ENCODE measurements at regions not wholly inside any gene's neighbourhood (a gene's known extent, or its start where the extent isn't known, plus 50 kb on each side); places are given as distances from the start of the nearest gene placed in this dataset.

- no peak for DNase-seq
- H3K27ac ChIP-seq: no peak overlapping the region
- TF ChIP-seq CTCF (IDR thresholded peaks at IDR 0.05; ENCODE audit: low read depth, low read length, missing control alignments): no peak
- in situ Hi-C loops (cut with HindIII; ENCODE audit: low pct_ligation_motif_present, low sequenced_read_pairs): no loop called here
- H3K27me3 ChIP-seq (replicated peaks): no peaks in the 10 kb centered on the region
- H3K36me3 ChIP-seq (replicated peaks): no peaks in the 10 kb centered on the region
- H3K4me3 ChIP-seq (ENCODE audit: low read depth, low read length): no peak overlapping the region
These were observed 77.1 kb upstream of the FIBIN start for GRCh38 chr11:26916805-26917204.

GRCh38 chr11:26928582-26928981 is 65.3 kb upstream of the FIBIN start:
- Histone ChIP-seq H3K27ac (no peak overlapping the region), H3K36me3 (replicated peaks) (no peaks in the 10 kb centered on the region), H3K27me3 (replicated peaks) (no peaks in the 10 kb centered on the region), H3K4me3 (ENCODE audit: low read depth, low read length) (no peak overlapping the region)
- DNase-seq: no peak
- in situ Hi-C loops (cut with HindIII; ENCODE audit: low pct_ligation_motif_present, low sequenced_read_pairs): no loop called here
- TF ChIP-seq CTCF (IDR thresholded peaks at IDR 0.05; ENCODE audit: low read depth, low read length, missing control alignments): no peak

- Histone ChIP-seq H3K36me3 (replicated peaks) (no peaks in the 10 kb centered on the region), H3K4me3 (ENCODE audit: low read depth, low read length) (no peak overlapping the region), H3K27ac (peak overlapping the region; percentile 22), H3K27me3 (replicated peaks) (no peaks in the 10 kb centered on the region)
- no peak for DNase-seq
- no peak for TF ChIP-seq CTCF (IDR thresholded peaks at IDR 0.05; ENCODE audit: low read depth, low read length, missing control alignments)
- in situ Hi-C loops (cut with HindIII; ENCODE audit: low pct_ligation_motif_present, low sequenced_read_pairs): no loop called here
These were observed 64.0 kb upstream of the FIBIN start for GRCh38 chr11:26929806-26930517.

- DNase-seq: peak; percentile 36
- Histone ChIP-seq H3K27me3 (replicated peaks) (no peaks in the 10 kb centered on the region), H3K27ac (peak overlapping the region; percentile 22), H3K4me3 (ENCODE audit: low read depth, low read length) (no peak overlapping the region), H3K36me3 (replicated peaks) (no peaks in the 10 kb centered on the region)
- in situ Hi-C loops (cut with HindIII; ENCODE audit: low pct_ligation_motif_present, low sequenced_read_pairs): no loop called here
- TF ChIP-seq CTCF (IDR thresholded peaks at IDR 0.05; ENCODE audit: low read depth, low read length, missing control alignments): no peak
These were observed 63.2 kb upstream of the FIBIN start for GRCh38 chr11:26930518-26931247.

GRCh38 chr11:26931248-26931631 is 62.7 kb upstream of the FIBIN start:
- in situ Hi-C loops (cut with HindIII; ENCODE audit: low pct_ligation_motif_present, low sequenced_read_pairs): no loop called here
- Histone ChIP-seq H3K4me3 (ENCODE audit: low read depth, low read length) (no peak overlapping the region), H3K36me3 (replicated peaks) (no peaks in the 10 kb centered on the region), H3K27me3 (replicated peaks) (no peaks in the 10 kb centered on the region), H3K27ac (no peak overlapping the region)
- DNase-seq: no peak
- TF ChIP-seq CTCF (IDR thresholded peaks at IDR 0.05; ENCODE audit: low read depth, low read length, missing control alignments): no peak

All from brain microvascular endothelial cell (primary cell).